Endothelial cell (in vitro differentiated cells): ENCODE measurements at regions not wholly inside any gene's neighbourhood (a gene's known extent, or its start where the extent isn't known, plus 50 kb on each side); places are given as distances from the start of the nearest gene placed in this dataset.

Source experiments
- DNase-seq: peaks from one replicate; pipeline ENCODE4 v3.0.0; 2021; ENCODE audit warnings: low spot score
- H3K27ac Mint-ChIP-seq: one replicate; pipeline ENCODE4 v1.8.0; 2021; ENCODE audit warnings: mixed read lengths, inconsistent platforms; ENCODE audit not compliant: unreplicated experiment
- H3K27me3 Mint-ChIP-seq: one replicate; pipeline ENCODE4 v1.8.0; 2021; ENCODE audit warnings: mild to moderate bottlenecking, moderate library complexity, mixed read lengths, inconsistent platforms; ENCODE audit not compliant: unreplicated experiment
- H3K36me3 Mint-ChIP-seq: one replicate; pipeline ENCODE4 v1.8.0; 2021; ENCODE audit warnings: mild to moderate bottlenecking, low read depth, mixed read lengths, inconsistent platforms; ENCODE audit not compliant: unreplicated experiment
- H3K4me1 Mint-ChIP-seq: one replicate; pipeline ENCODE4 v1.8.0; 2021; ENCODE audit warnings: mild to moderate bottlenecking, mixed read lengths, inconsistent platforms; ENCODE audit not compliant: unreplicated experiment
- H3K4me3 Mint-ChIP-seq: one replicate; pipeline ENCODE4 v1.8.0; 2021; ENCODE audit warnings: mild to moderate bottlenecking, mixed read lengths, inconsistent platforms; ENCODE audit not compliant: unreplicated experiment
- H3K9me3 Mint-ChIP-seq: one replicate; pipeline ENCODE4 v1.8.0; 2021; ENCODE audit warnings: mixed read lengths, inconsistent platforms; ENCODE audit not compliant: unreplicated experiment
- TF ChIP-seq, protein P1 (sequence below): fragments of 200-600 bp; sonication (generic); IDR thresholded peaks from one replicate; pipeline ENCODE4 v1.5.0; 2021; ENCODE audit warnings: antibody characterized with exemption; ENCODE audit not compliant: unreplicated experiment

DNA sequence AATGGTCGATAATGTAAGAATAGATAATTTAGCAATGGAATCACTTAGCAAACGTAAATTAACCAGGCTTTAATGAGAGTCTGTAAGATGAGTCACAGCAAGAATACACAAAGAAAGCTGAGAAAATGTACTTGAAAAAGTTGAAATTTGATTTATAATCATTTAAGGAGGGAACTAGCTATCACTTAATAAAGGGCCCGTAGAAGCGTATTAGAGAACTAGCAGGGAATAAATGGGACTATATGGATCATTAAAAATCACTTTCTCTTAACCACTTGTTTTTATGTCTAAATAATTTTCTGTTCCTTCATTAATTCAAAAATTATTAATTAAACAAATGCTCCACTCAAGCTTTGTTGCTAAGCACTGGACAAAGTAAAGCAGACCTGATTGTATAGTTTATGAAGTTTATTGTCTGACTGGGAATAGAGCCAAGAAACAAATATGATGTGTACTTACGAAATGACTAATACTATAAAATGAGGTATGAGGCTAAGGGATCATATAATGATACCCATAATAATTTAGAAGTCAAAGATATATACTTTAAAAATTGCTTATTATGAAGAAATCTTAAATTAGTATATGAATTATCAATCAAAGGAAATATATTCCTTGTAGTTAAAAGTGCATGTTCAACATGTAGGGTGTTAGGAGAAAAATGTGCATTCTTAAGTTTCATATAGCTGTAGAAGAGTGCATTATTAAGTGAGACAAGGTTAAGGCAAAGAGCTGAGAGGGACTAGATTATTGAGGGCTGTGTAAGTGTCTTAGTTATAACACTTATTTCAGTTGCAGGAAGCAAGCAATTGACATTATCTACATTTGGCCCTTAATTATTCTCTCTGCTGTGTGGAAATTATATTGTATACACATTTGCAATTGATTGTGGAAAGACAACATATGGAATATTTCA lies 196.8 kb downstream of the PRDM9 start:
- Mint-ChIP-seq H3K27me3 (no peaks in the 10 kb centered on the region), H3K4me1 (no peaks in the 10 kb centered on the region), H3K27ac (no peak overlapping the region), H3K36me3 (no peaks in the 10 kb centered on the region), H3K9me3 (no peaks in the 10 kb centered on the region), H3K4me3 (no peak overlapping the region)
- TF ChIP-seq, protein P1, sequence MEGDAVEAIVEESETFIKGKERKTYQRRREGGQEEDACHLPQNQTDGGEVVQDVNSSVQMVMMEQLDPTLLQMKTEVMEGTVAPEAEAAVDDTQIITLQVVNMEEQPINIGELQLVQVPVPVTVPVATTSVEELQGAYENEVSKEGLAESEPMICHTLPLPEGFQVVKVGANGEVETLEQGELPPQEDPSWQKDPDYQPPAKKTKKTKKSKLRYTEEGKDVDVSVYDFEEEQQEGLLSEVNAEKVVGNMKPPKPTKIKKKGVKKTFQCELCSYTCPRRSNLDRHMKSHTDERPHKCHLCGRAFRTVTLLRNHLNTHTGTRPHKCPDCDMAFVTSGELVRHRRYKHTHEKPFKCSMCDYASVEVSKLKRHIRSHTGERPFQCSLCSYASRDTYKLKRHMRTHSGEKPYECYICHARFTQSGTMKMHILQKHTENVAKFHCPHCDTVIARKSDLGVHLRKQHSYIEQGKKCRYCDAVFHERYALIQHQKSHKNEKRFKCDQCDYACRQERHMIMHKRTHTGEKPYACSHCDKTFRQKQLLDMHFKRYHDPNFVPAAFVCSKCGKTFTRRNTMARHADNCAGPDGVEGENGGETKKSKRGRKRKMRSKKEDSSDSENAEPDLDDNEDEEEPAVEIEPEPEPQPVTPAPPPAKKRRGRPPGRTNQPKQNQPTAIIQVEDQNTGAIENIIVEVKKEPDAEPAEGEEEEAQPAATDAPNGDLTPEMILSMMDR: no peak
- no peak for DNase-seq

DNA sequence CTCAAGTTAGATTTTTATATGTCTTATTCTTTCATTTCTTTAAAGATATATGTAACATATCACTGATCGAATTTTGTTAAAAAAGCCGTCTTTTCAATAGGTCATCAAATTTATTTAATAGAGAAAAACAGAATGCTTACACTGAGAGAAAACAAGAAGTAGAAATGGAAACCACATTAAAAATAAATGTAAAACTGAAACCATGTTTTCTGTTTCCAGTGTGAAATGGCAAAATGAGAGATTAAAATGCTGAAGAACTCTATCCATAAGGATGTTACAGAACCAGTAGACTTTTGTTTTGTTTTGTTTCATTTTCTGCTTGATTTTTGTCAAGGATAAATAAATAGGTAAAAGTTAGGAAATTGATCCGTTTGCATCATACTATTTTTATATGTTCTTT lies 210.1 kb downstream of the PRDM9 start:
- Mint-ChIP-seq H3K27ac (no peak overlapping the region), H3K9me3 (no peaks in the 10 kb centered on the region), H3K4me1 (no peaks in the 10 kb centered on the region), H3K36me3 (no peaks in the 10 kb centered on the region), H3K4me3 (no peak overlapping the region), H3K27me3 (no peaks in the 10 kb centered on the region)
- DNase-seq: no peak
- TF ChIP-seq, protein P1: no peak

DNA sequence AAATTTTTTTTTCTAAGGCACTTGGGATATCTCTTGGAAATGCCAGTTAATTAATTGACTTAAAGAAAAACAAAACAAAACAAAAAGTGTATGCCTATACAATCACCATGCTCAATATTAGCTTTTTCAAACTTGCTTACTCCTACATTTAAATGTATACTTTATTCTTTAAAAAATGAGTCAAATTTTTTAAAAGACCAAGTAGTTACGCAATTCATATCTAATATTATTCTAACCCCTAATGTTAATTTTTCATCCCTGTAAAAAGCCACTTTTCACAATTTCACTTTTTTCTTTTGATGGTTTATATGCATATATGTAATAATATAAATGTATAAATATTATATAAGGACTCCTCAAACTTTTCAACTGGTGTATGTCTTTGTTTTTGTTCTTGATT lies 211.2 kb downstream of the PRDM9 start:
- no peaks in the 10 kb centered on the region for H3K9me3 Mint-ChIP-seq

DNA sequence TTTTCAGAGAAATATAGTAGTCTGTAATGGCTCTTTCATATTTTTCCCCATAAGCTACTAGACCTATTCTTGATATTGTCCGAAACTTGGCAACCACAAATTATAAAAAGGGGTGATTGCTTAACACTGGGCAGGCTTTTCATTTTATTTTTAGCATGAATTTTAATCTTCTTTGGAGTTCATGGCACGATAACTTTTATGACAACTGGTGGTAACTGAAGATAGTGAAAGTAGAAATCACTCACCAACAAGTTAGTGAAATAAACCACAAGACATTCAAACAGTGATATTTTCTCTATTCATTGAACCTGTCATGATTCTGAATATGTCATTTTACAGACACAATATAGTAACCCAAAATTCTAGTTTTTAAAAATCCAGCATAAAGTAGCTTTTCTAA lies 213.9 kb downstream of the PRDM9 start:
- no peaks in the 10 kb centered on the region for H3K36me3 Mint-ChIP-seq
- TF ChIP-seq, protein P1: no peak
- no peaks in the 10 kb centered on the region for H3K9me3 Mint-ChIP-seq
- DNase-seq: no peak
- H3K27ac Mint-ChIP-seq: no peak overlapping the region
- H3K4me1 Mint-ChIP-seq: no peaks in the 10 kb centered on the region
- H3K27me3 Mint-ChIP-seq: no peaks in the 10 kb centered on the region
- no peak overlapping the region for H3K4me3 Mint-ChIP-seq

More for the DNA sequence above, 211.2 kb downstream of the PRDM9 start:
- Mint-ChIP-seq H3K36me3 (no peaks in the 10 kb centered on the region), H3K4me1 (no peaks in the 10 kb centered on the region), H3K27me3 (no peaks in the 10 kb centered on the region), H3K27ac (no peak overlapping the region), H3K4me3 (no peak overlapping the region)
- TF ChIP-seq, protein P1: no peak
- no peak for DNase-seq

DNA sequence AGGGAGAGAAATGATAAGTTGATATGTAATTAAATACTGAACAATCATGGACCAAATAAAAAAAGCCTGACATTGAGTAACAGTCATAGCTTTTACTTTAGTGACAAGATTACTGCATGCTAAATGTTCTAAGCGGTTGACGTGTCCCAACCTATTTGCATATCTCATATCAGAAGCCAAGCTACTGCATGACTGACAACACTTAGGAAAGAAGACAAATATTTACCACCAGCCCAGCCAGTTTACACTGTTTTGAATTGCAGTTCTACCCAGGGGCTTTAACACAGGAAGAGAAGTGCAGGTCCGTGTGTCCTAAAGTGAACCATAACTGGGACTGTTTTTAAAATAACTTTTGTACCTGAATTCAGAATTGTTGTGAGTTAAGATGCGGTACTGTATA lies 219.9 kb downstream of the PRDM9 start:
- Mint-ChIP-seq H3K9me3 (no peaks in the 10 kb centered on the region), H3K27me3 (peaks cover 1% of the 10 kb centered on the region), H3K36me3 (no peaks in the 10 kb centered on the region), H3K4me1 (no peaks in the 10 kb centered on the region), H3K27ac (no peak overlapping the region), H3K4me3 (no peak overlapping the region)
- DNase-seq: no peak
- TF ChIP-seq, protein P1: no peak
